ENCODE measurements at regions not wholly inside any gene's neighbourhood (a gene's known extent, or its start where the extent isn't known, plus 50 kb on each side); places are given as distances from the start of the nearest gene placed in this dataset.

DNA sequence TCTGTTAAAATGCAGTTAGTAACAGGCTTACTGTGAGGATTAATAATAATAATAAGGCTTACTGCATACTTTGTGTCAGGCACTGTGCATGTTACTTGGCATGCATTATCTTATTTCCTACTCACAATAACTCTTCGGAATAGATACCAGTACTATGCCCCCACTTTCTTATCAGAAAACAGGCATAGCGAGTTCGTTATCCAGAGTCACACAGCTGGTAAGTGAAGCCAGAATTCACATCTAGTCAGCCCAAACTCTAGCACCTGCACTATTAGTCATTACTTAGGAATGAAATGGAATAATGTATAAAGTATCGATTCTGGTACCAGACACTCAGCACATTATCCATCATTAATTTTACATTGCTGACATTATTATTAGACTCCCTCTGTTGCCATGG lies 155.7 kb upstream of the BLID start:
- DNase-seq (ENCODE audit: low read depth): no peak

DNA sequence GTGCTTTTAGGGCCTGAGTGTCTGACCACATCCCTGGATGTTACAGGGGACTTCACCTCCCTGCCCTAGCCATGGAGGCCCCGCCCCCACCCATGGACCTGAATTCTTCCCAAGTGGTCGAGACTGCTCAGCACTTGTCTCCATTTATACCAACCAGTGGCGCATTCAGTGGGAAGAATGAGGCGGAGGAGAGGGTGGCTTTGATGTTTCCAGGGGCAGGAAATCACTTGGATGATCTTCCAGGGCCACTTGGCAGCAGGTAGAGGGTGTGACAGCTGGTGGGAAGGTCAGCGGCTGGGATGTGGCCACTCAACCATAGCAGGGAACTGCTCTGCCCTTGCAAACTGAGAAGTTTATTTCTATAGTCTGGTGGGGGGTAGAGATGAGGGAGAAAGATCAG lies 155.1 kb upstream of the BLID start:
- DNase-seq (ENCODE audit: low read depth): no peak

DNA sequence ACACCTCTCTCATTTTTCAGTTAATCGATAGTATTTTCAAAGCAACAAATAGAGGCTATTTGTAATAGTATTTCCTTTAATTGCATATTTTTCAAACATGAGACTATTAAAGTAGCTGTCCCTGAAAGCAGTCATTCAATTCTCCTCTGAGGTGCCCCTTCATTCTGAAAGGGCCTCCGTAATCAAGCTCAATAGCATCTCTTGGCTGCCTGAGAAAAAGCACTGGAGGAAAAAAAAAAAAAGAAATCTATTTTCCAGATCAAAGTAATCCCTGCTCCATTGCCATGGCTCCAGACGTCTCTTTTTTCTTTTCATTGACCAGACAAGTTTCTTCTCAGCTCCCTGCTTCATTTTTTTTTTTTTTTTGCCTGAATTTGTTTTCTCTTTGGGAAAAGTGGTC lies 154.5 kb upstream of the BLID start:
- no peak for DNase-seq (ENCODE audit: low read depth)

GRCh38 chr11:122269824-122270223 lies 153.8 kb upstream of the BLID start:
- no peak for DNase-seq (ENCODE audit: low read depth)

GRCh38 chr11:122268601-122269130 lies 152.7 kb upstream of the BLID start:
- DNase-seq (ENCODE audit: low read depth): no peak

DNA sequence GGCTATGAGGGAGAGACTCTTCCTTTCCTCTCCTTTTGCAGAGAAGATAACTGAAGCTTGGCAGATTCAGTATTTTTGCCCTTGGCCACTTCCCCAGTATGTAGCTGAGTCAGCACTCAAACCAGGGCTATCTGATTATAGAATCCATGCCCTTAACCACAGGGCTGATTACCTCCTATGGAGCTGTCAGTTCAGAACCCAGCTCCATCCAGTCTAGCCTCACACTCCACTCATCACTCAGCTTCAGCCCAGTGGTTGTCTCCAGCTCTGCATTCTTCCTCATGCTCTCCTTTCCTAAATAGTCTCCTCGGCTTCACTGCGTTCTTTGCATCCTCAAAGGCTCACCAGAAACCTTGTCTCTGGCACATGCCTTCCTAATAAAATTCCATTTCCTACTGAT lies 151.6 kb upstream of the BLID start:
- DNase-seq (ENCODE audit: low read depth): no peak

GRCh38 chr11:122265981-122266380 lies 150.0 kb upstream of the BLID start:
- DNase-seq (ENCODE audit: low read depth): no peak

- DNase-seq (ENCODE audit: low read depth): no peak
Observed at GRCh38 chr11:122264121-122264520, 148.1 kb upstream of the BLID start.

GRCh38 chr11:122261546-122261945 lies 145.5 kb upstream of the BLID start:
- DNase-seq (ENCODE audit: low read depth): no peak

DNA sequence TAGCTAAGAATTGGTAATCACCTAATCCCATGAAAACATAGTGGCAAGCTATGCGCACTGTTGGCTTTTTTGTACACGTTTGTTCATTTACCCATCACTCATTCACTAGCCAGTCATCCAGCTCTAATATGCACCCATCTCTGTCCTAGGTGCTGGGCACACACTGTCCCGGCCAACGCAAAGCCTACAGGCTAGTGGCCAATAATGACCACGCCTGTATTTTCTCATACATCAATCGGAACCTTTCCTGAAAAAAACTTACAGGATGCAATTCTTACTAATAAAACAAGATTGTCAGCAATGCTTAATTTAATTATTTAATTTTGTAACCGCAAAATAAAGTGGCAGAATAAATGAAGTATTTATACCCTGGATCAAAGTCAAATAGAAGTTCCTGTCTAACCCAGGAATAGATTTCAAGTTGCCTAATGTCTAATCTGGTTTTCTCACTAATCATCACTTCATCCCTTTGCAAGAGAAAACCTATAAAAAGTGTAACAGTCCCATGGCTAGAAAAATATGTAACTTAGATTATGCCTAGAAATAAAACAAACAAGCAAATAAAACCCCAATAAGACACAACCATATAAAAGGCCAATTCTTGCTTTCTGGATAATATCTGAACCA lies 143.3 kb upstream of the BLID start:
- no peak for DNase-seq (ENCODE audit: low read depth)

- no peak for DNase-seq (ENCODE audit: low read depth)
Observed at GRCh38 chr11:122258446-122259194, 142.6 kb upstream of the BLID start.

GRCh38 chr11:122253589-122254231 lies 137.7 kb upstream of the BLID start:
- no peak for DNase-seq (ENCODE audit: low read depth)

- no peak for DNase-seq (ENCODE audit: low read depth)
Observed at GRCh38 chr11:122248939-122249338, 132.9 kb upstream of the BLID start.

DNA sequence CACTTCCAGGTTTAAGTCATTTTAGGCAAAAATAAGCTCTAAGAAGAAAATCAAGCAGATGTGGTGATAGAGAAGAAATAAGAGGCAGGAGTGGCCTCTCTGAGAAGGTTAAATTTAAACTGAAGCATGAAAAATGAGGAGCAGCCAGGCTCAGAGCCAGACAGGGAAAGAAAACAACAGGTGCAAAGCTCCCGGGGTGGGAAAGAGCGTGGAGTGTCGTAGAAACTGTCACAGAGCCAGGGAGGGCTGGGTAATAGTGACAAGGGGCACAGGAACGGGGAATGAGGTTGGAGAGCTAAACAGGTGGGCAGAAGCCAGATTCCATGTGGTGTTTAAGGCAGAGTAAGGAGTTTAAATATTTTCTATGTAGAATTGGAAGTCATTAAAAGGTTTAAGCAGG lies 132.1 kb upstream of the BLID start:
- DNase-seq (ENCODE audit: low read depth): no peak

- no peak for DNase-seq (ENCODE audit: low read depth)
Observed at GRCh38 chr11:122246874-122247273, 130.9 kb upstream of the BLID start.

DNA sequence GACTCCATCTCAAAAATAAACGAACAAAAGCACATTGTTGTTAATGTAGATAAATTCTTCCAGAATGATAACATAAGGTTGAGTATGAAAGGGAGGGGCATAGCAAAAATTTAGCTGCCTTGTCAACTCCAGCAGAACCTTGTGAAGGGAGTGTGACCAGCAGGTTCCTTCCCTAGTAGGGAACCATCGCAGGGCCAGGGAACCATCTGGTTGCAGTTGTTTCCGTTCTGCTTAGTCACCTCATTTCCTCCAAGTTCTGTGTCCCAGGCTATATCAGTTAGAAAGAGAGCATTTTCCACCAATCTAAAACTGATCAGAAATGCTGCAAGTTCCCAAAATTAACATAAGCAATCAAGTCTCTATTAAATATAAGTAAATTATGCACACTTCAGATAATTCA lies 126.7 kb upstream of the BLID start:
- no peak for DNase-seq (ENCODE audit: low read depth)

- no peak for DNase-seq (ENCODE audit: low read depth)
Observed at GRCh38 chr11:122241566-122241965, 125.6 kb upstream of the BLID start.

DNA sequence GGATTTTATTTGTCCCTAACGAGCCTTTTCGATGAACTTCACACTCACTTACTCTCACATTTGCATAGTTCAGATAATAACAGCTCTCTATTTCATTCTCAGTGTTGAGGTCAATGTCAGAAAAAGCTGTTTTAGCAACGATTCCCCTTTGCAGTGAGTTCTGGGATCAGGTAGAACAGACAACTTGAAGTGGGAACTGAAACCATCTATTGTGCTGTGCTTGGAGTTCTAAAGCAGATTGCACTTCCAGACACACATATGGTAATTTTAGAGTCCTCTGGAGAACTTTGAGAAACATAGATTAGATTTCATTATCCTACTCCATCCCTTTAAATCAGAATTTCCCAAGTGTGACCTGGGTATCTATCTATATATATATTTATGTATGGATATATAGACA lies 124.6 kb upstream of the BLID start:
- DNase-seq (ENCODE audit: low read depth): no peak

DNA sequence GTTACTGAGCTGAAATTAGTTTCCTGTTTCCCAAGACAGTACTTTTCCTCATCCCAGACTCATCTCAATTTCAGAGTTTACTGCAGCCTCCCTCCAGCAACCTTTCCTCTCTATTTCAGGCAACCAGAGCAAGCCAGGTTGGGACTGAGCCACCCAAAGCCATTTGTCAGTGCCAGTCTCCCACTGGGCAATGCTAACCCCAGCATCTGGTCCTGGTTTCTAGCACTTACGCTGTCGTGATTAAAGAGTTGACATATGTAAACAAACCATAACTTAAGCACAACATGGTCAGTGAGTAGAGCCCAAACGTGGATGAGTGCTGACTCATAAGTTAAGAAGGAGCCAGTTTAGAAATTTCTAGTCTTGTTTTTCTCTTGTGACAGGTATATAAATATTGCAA lies 119.6 kb upstream of the BLID start:
- DNase-seq (ENCODE audit: low read depth): no peak

GRCh38 chr11:122234780-122235179 lies 118.8 kb upstream of the BLID start:
- DNase-seq (ENCODE audit: low read depth): no peak

DNA sequence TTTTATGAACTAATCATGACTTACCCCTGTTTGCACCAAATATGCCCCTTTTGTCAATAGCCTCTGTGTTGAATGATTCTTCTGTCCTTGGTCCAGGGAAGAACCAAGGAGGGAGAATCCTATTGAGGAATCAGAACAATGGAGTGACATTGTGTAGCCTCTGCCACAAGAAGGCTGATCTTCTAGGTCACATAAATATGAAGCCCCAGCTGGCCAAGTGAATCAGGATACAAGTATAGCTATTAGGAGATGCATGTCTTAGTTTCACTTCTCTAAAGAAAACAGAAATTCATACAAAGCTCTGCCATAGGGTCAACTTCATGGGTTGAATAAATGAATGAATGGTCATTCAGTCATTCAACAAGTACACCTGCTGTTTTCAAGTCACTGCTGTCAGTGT lies 118.2 kb upstream of the BLID start:
- no peak for DNase-seq (ENCODE audit: low read depth)

GRCh38 chr11:122232985-122233384 lies 117.0 kb upstream of the BLID start:
- DNase-seq (ENCODE audit: low read depth): no peak

DNA sequence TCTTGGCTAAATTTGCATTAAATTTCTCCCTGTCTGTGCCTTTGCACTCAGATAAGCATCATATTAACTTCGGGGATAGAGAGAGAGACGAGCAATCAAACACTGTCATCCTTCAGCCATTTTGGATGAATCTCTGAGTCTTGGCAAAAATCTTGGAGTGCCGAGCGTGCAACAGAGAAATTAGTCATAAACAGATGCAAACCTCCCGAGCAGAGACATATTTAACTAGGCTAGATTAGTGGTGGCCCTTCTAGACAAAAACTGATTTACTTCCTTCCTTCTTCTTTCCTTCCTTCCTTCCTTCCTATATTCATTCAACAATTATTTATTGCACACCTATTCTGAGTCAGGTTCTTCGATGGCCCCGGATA lies 114.4 kb upstream of the BLID start:
- DNase-seq (ENCODE audit: low read depth): no peak

Measured in stromal cell of bone marrow (primary cell).